Calu3 (cell line): ENCODE measurements at regions not wholly inside any gene's neighbourhood (a gene's known extent, or its start where the extent isn't known, plus 50 kb on each side); places are given as distances from the start of the nearest gene placed in this dataset.

Experiments used
- BruUV-seq: library from RNA; stranded (reverse); fragments of 400-500 nt; replicated peaks from 2 replicates; lab custom pipeline; 2021; lab: Mats Ljungman, UMichigan
- CTCF ChIA-PET: fragments of 300-600 bp; sonication (Branson Sonifier 250); formaldehyde crosslinking; loops from one replicate; lab custom pipeline; 2022; ENCODE audit warnings: antibody characterized with exemption; lab: Charles Lee
- DNase-seq: peaks from one replicate; pipeline ENCODE4 v3.0.0; 2022
- H3K27ac Mint-ChIP-seq: one replicate; pipeline ENCODE4 v1.8.0; 2022; ENCODE audit warnings: mixed read lengths; ENCODE audit not compliant: unreplicated experiment
- H3K27me3 Mint-ChIP-seq: one replicate; pipeline ENCODE4 v1.8.0; 2022; ENCODE audit warnings: mixed read lengths; ENCODE audit not compliant: unreplicated experiment
- H3K36me3 Mint-ChIP-seq: one replicate; pipeline ENCODE4 v1.8.0; 2022; ENCODE audit warnings: mild to moderate bottlenecking, moderate library complexity, mixed read lengths; ENCODE audit not compliant: insufficient read depth, unreplicated experiment
- H3K4me1 Mint-ChIP-seq: one replicate; pipeline ENCODE4 v1.8.0; 2022; ENCODE audit warnings: mild to moderate bottlenecking, low read depth, mixed read lengths; ENCODE audit not compliant: unreplicated experiment
- H3K4me3 Mint-ChIP-seq: one replicate; pipeline ENCODE4 v1.8.0; 2022; ENCODE audit warnings: mild to moderate bottlenecking, low read depth, moderate library complexity, mixed read lengths; ENCODE audit not compliant: unreplicated experiment
- H3K9me3 Mint-ChIP-seq: one replicate; pipeline ENCODE4 v1.8.0; 2022; ENCODE audit warnings: low read depth, mixed read lengths; ENCODE audit not compliant: unreplicated experiment
- intact Hi-C: fragments of 100-400 bp; cut with micrococcal nuclease; formaldehyde crosslinking; loops from one replicate; pipeline ENCODE4 v1.10.0; 2022; ENCODE audit not compliant: unreplicated experiment
- TF ChIP-seq, protein P1 (sequence below): fragments of 200-600 bp; IDR thresholded peaks from one replicate; pipeline ENCODE4 v1.8.0; 2022; ENCODE audit warnings: antibody characterized with exemption; ENCODE audit not compliant: unreplicated experiment

DNA sequence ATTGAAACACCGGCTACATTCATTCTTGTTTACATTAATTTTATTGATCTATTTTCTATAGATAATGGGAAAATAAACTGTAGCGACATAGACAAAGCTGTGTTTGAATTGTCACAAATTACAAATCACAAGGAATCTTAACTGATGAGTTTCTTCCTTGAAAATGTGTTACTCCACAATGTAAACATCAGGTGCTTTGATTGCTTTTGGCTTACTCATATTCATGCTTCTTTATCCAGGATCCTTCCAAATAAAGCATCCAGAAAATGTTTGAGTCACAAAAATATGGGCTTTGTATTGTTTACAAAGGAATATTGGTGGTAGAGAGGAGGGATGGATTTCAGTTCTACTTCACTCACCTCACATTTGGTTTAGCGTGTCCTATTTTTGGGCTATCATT lies 64.0 kb downstream of the BMP2 start:
- intact Hi-C loops, result loop anchor here (5.0 kb wide), 1 partner anchor 331 kb away; no protein-coding TSS in a partner anchor
- no TSS peak for BruUV-seq
- Mint-ChIP-seq H3K36me3 (no peaks in the 10 kb centered on the region), H3K27me3 (no peaks in the 10 kb centered on the region), H3K4me1 (no peaks in the 10 kb centered on the region), H3K4me3 (no peak overlapping the region), H3K27ac (no peak overlapping the region), H3K9me3 (no peaks in the 10 kb centered on the region)
- CTCF ChIA-PET, result no interaction called here
- DNase-seq, result no peak
- TF ChIP-seq, protein P1, sequence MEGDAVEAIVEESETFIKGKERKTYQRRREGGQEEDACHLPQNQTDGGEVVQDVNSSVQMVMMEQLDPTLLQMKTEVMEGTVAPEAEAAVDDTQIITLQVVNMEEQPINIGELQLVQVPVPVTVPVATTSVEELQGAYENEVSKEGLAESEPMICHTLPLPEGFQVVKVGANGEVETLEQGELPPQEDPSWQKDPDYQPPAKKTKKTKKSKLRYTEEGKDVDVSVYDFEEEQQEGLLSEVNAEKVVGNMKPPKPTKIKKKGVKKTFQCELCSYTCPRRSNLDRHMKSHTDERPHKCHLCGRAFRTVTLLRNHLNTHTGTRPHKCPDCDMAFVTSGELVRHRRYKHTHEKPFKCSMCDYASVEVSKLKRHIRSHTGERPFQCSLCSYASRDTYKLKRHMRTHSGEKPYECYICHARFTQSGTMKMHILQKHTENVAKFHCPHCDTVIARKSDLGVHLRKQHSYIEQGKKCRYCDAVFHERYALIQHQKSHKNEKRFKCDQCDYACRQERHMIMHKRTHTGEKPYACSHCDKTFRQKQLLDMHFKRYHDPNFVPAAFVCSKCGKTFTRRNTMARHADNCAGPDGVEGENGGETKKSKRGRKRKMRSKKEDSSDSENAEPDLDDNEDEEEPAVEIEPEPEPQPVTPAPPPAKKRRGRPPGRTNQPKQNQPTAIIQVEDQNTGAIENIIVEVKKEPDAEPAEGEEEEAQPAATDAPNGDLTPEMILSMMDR, result no peak

DNA sequence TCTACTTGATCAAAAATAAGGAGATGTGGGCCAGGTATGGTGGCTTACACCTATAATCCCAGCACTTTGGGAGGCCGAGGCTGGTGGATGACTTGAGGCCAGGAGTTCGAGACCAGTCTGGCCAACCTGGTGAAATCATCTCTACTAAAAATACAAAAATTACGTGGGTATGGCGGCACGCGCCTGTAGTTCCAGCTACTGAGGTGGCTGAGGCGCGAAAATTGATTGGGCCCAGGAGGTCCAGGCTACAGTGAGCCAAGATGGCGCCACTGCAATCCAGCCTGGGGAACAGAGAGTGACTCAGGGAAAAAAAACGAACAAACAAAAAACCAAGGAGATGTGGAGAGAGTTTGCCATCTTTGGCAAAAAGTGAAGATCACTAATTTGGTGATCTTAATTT lies 65.3 kb downstream of the BMP2 start:
- CTCF ChIA-PET, result no interaction called here
- TF ChIP-seq, protein P1, result no peak
- H3K9me3 Mint-ChIP-seq, result no peaks in the 10 kb centered on the region
- H3K36me3 Mint-ChIP-seq, result no peaks in the 10 kb centered on the region
- no peaks in the 10 kb centered on the region for H3K4me1 Mint-ChIP-seq
- no peak overlapping the region for H3K27ac Mint-ChIP-seq
- no peak for DNase-seq
- intact Hi-C loops, result loop anchor here (5.0 kb wide), 1 partner anchor 329 kb away; no protein-coding TSS in a partner anchor
- no peak overlapping the region for H3K4me3 Mint-ChIP-seq
- no TSS peak for BruUV-seq
- no peaks in the 10 kb centered on the region for H3K27me3 Mint-ChIP-seq

- DNase-seq, result no peak
- H3K27ac Mint-ChIP-seq, result no peak overlapping the region
- H3K4me3 Mint-ChIP-seq, result no peak overlapping the region
- H3K4me1 Mint-ChIP-seq, result no peaks in the 10 kb centered on the region
- no peaks in the 10 kb centered on the region for H3K9me3 Mint-ChIP-seq
- H3K27me3 Mint-ChIP-seq, result peaks cover 2% of the 10 kb centered on the region
- no TSS peak for BruUV-seq
- TF ChIP-seq, protein P1, result no peak
- H3K36me3 Mint-ChIP-seq, result no peaks in the 10 kb centered on the region
- intact Hi-C loops, result no loop called here
- CTCF ChIA-PET, result no interaction called here
Observed at GRCh38 chr20:6835609-6836008, 68.1 kb downstream of the BMP2 start.

DNA sequence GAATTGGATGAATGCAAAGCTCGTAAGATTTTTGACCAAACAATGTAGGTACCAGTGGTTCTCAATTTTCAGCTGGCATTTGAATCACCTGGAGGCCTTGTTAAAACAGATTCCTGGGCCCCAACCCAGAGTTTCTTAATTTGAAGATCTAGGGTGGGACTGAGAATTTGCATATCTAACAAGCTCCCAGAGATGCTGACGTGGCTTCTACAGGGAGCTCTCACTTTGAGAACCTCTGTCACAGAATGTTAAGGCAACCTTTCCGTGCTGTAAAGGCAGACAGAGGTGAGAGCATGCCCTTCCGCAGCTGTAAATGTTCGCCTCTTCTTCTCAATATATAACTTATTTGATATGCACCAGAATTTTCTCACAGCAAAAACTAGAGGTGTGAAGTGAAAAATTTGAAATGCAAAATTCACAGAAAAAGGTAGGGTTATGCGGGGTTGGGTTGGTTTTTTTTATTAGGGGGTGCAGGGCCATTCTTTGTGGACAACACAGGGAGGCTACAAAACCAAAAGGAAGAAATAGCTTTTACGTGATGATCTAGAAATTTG lies 69.4 kb downstream of the BMP2 start:
- Mint-ChIP-seq H3K36me3 (no peaks in the 10 kb centered on the region), H3K4me3 (no peak overlapping the region), H3K27ac (no peak overlapping the region), H3K27me3 (peaks cover 15% of the 10 kb centered on the region), H3K4me1 (no peaks in the 10 kb centered on the region), H3K9me3 (no peaks in the 10 kb centered on the region)
- TF ChIP-seq, protein P1, result no peak
- no peak for DNase-seq
- intact Hi-C loops, result no loop called here
- BruUV-seq, result no TSS peak
- CTCF ChIA-PET, result no interaction called here
